WTC11 (cell line): ENCODE measurements at regions not wholly inside any gene's neighbourhood (a gene's known extent, or its start where the extent isn't known, plus 50 kb on each side); places are given as distances from the start of the nearest gene placed in this dataset.

Source experiments
- ATAC-seq: fragments of 200-7000 bp; cut with Tn5 transposase; 2 replicates; pipeline ENCODE4 v1.10.0; 2021; ENCODE audit warnings: mild to moderate bottlenecking, moderate library complexity
- CTCF ChIA-PET: fragments of 300-600 bp; sonication (Branson Sonifier 250); formaldehyde crosslinking; loops from one replicate; lab custom pipeline; 2021; ENCODE audit warnings: antibody characterized with exemption; lab: Charles Lee
- POLR2A ChIA-PET: fragments of 350-600 bp; sonication (Branson Sonifier 250); formaldehyde crosslinking; loops from one replicate; lab custom pipeline; 2021; ENCODE audit warnings: antibody characterized with exemption; lab: Charles Lee
- DNase-seq: peaks from one replicate; pipeline ENCODE4 v3.0.0; 2021; ENCODE audit warnings: low spot score
- H3K27ac Mint-ChIP-seq: 2 replicates; pipeline ENCODE4 v1.8.0; 2021; ENCODE audit warnings: mixed read lengths
- H3K27me3 Mint-ChIP-seq: 2 replicates; pipeline ENCODE4 v1.8.0; 2021; ENCODE audit warnings: low read depth, mild to moderate bottlenecking, moderate library complexity, mixed read lengths
- H3K36me3 Mint-ChIP-seq: 2 replicates; pipeline ENCODE4 v1.8.0; 2021; ENCODE audit warnings: mixed read lengths
- H3K4me1 Mint-ChIP-seq: 2 replicates; pipeline ENCODE4 v1.8.0; 2022; ENCODE audit warnings: mixed read lengths
- H3K4me3 Mint-ChIP-seq: 2 replicates; pipeline ENCODE4 v1.8.0; 2021; ENCODE audit warnings: mild to moderate bottlenecking, moderate library complexity, mixed read lengths
- H3K9me3 Mint-ChIP-seq: 2 replicates; pipeline ENCODE4 v1.8.0; 2021; ENCODE audit warnings: mixed read lengths
- AR ChIP-seq: fragments of 250-450 bp; sonication (Bioruptor Pico); IDR thresholded peaks from 2 replicates; pipeline ENCODE4 v1.9.0; 2021; ENCODE audit warnings: mild to moderate bottlenecking
- ATF2 ChIP-seq: sonication (generic); formaldehyde crosslinking; IDR thresholded peaks from 2 replicates; pipeline ENCODE4 v1.8.1; 2022; ENCODE audit warnings: low read depth, missing genetic modification reagents, borderline replicate concordance
- ATF3 ChIP-seq: sonication (generic); formaldehyde crosslinking; conservative IDR thresholded peaks from 2 replicates; pipeline ENCODE4 v1.8.1; 2022; ENCODE audit warnings: mild to moderate bottlenecking, missing genetic modification reagents
- FOXJ3 ChIP-seq: sonication (generic); formaldehyde crosslinking; IDR thresholded peaks from 2 replicates; pipeline ENCODE4 v1.9.0; 2021; ENCODE audit warnings: missing genetic modification reagents, mild to moderate bottlenecking, borderline replicate concordance
- FOXP1 ChIP-seq: sonication (generic); formaldehyde crosslinking; IDR thresholded peaks from 2 replicates; pipeline ENCODE4 v1.8.0; 2022; ENCODE audit warnings: missing genetic modification reagents, mild to moderate bottlenecking, moderate library complexity, borderline replicate concordance
- GTF2I ChIP-seq: fragments of 250-450 bp; sonication (Bioruptor Pico); conservative IDR thresholded peaks from 2 replicates; pipeline ENCODE4 v1.4.0; 2021; ENCODE audit warnings: mild to moderate bottlenecking
- JAZF1 ChIP-seq: fragments of 250-450 bp; sonication (Bioruptor Pico); IDR thresholded peaks from 2 replicates; pipeline ENCODE4 v1.9.0; 2021; ENCODE audit warnings: moderate library complexity, mild to moderate bottlenecking, inconsistent platforms
- MAX ChIP-seq: sonication (generic); formaldehyde crosslinking; IDR thresholded peaks from 2 replicates; pipeline ENCODE4 v1.8.0; 2022; ENCODE audit warnings: mild to moderate bottlenecking, missing genetic modification reagents
- MLX ChIP-seq: sonication (generic); formaldehyde crosslinking; IDR thresholded peaks from 2 replicates; pipeline ENCODE4 v1.8.1; 2023; ENCODE audit warnings: mild to moderate bottlenecking, missing genetic modification reagents, moderate library complexity
- MYBL2 ChIP-seq: sonication (generic); formaldehyde crosslinking; IDR thresholded peaks from 2 replicates; pipeline ENCODE4 v1.8.1; 2023; ENCODE audit warnings: mild to moderate bottlenecking, moderate library complexity, missing genetic modification reagents
- NR1H2 ChIP-seq: sonication (generic); formaldehyde crosslinking; IDR thresholded peaks from 2 replicates; pipeline ENCODE4 v1.9.0; 2021; ENCODE audit warnings: mild to moderate bottlenecking, moderate library complexity, missing genetic modification reagents
- NR3C1 ChIP-seq: sonication (generic); formaldehyde crosslinking; conservative IDR thresholded peaks from 2 replicates; pipeline ENCODE4 v1.8.1; 2023; ENCODE audit warnings: low read depth, mild to moderate bottlenecking, missing genetic modification reagents
- OVOL2 ChIP-seq: fragments of 250-450 bp; sonication (Bioruptor Pico); IDR thresholded peaks from 2 replicates; pipeline ENCODE4 v1.9.0; 2021; ENCODE audit warnings: mild to moderate bottlenecking, borderline replicate concordance
- PRDM15 ChIP-seq: sonication (generic); formaldehyde crosslinking; IDR thresholded peaks from 2 replicates; pipeline ENCODE4 v1.8.0; 2022; ENCODE audit warnings: missing genetic modification reagents
- RELA ChIP-seq: sonication (generic); formaldehyde crosslinking; IDR thresholded peaks from 2 replicates; pipeline ENCODE4 v1.8.1; 2022; ENCODE audit warnings: missing genetic modification reagents, mild to moderate bottlenecking, borderline replicate concordance
- SMAD4 ChIP-seq: sonication (generic); formaldehyde crosslinking; IDR thresholded peaks from 2 replicates; pipeline ENCODE4 v1.8.0; 2022; ENCODE audit warnings: mild to moderate bottlenecking, missing genetic modification reagents
- SP1 ChIP-seq: sonication (generic); formaldehyde crosslinking; conservative IDR thresholded peaks from 2 replicates; pipeline ENCODE4 v1.8.1; 2022; ENCODE audit warnings: missing genetic modification reagents
- TEAD1 ChIP-seq: sonication (generic); formaldehyde crosslinking; IDR thresholded peaks from 2 replicates; pipeline ENCODE4 v1.8.0; 2022; ENCODE audit warnings: mild to moderate bottlenecking, missing genetic modification reagents
- TEAD4 ChIP-seq: sonication (generic); formaldehyde crosslinking; IDR thresholded peaks from 2 replicates; pipeline ENCODE4 v1.8.0; 2022; ENCODE audit warnings: mild to moderate bottlenecking, missing genetic modification reagents
- USF2 ChIP-seq: sonication (generic); formaldehyde crosslinking; IDR thresholded peaks from 2 replicates; pipeline ENCODE4 v1.8.1; 2023; ENCODE audit warnings: mild to moderate bottlenecking, missing genetic modification reagents, moderate library complexity
- ZNF219 ChIP-seq: sonication (generic); formaldehyde crosslinking; IDR thresholded peaks from 2 replicates; pipeline ENCODE4 v1.8.0; 2023; ENCODE audit warnings: missing genetic modification reagents, mild to moderate bottlenecking, borderline replicate concordance
- ZNF263 ChIP-seq: sonication (generic); formaldehyde crosslinking; IDR thresholded peaks from 2 replicates; pipeline ENCODE4 v1.8.1; 2022; ENCODE audit warnings: low read depth, mild to moderate bottlenecking, moderate library complexity, missing genetic modification reagents
- ZNF396 ChIP-seq: fragments of 250-450 bp; sonication (Bioruptor Pico); IDR thresholded peaks from 2 replicates; pipeline ENCODE4 v1.8.0; 2021; ENCODE audit warnings: mild to moderate bottlenecking, moderate library complexity, borderline replicate concordance
- ZNF416 ChIP-seq: fragments of 250-450 bp; sonication (Bioruptor Pico); IDR thresholded peaks from 2 replicates; pipeline ENCODE4 v1.9.0; 2021; ENCODE audit warnings: mild to moderate bottlenecking, inconsistent platforms
- ZNF423 ChIP-seq: fragments of 250-450 bp; sonication (Bioruptor Pico); IDR thresholded peaks from 2 replicates; pipeline ENCODE4 v2.1.2; 2022; ENCODE audit warnings: mild to moderate bottlenecking, moderate library complexity
- ZNF512 ChIP-seq: sonication (generic); formaldehyde crosslinking; IDR thresholded peaks from 2 replicates; pipeline ENCODE4 v1.8.1; 2022; ENCODE audit warnings: missing genetic modification reagents, borderline replicate concordance

GRCh38 chrX:150099316-150099715 is 161.0 kb upstream of the EOLA2 start (continued):
- TF ChIP-seq RELA (CRISPR knock-in tag) (no peak), ZNF416 (CRISPR knock-in tag) (no peak), PRDM15 (CRISPR knock-in tag) (no peak), TEAD4 (CRISPR knock-in tag) (no peak), MYBL2 (CRISPR knock-in tag) (no peak), ATF2 (CRISPR knock-in tag) (no peak), ZNF423 (CRISPR knock-in tag) (no peak), FOXJ3 (CRISPR knock-in tag) (no peak), MLX (CRISPR knock-in tag) (no peak), TEAD1 (CRISPR knock-in tag) (no peak), NR1H2 (CRISPR knock-in tag) (no peak), OVOL2 (CRISPR knock-in tag) (no peak), NR3C1 (CRISPR knock-in tag) (no peak), SP1 (no peak)

- POLR2A ChIA-PET: no interaction called here
- 0 out of 2 replicates have a peak, but pooled peaks cover 3% of the 10 kb centered on the region for H3K4me1 Mint-ChIP-seq
- ATAC-seq: no peak
- CTCF ChIA-PET: no interaction called here
- H3K9me3 Mint-ChIP-seq: no peaks in the 10 kb centered on the region
- DNase-seq: no peak
- H3K27me3 Mint-ChIP-seq: no peaks in the 10 kb centered on the region; the same call in 1 of the 2 replicates
- H3K27ac Mint-ChIP-seq: no peak overlapping the region
- no peaks in the 10 kb centered on the region for H3K36me3 Mint-ChIP-seq
- H3K4me3 Mint-ChIP-seq: no peak overlapping the region
- TF ChIP-seq ZNF396 (CRISPR knock-in tag) (no peak), MAX (CRISPR knock-in tag) (no peak), ATF3 (no peak), FOXP1 (CRISPR knock-in tag) (no peak), ZNF219 (CRISPR knock-in tag) (no peak), OVOL2 (CRISPR knock-in tag) (no peak), USF2 (CRISPR knock-in tag) (no peak), ZNF263 (CRISPR knock-in tag) (no peak), JAZF1 (CRISPR knock-in tag) (no peak), AR (CRISPR knock-in tag) (no peak), TEAD4 (CRISPR knock-in tag) (no peak), ZNF512 (CRISPR knock-in tag) (no peak), GTF2I (CRISPR knock-in tag) (no peak), SMAD4 (CRISPR knock-in tag) (no peak)
Observed at GRCh38 chrX:150100261-150100660, 162.0 kb upstream of the EOLA2 start.
